GM12864 (cell line): ENCODE measurements at regions not wholly inside any gene's neighbourhood (a gene's known extent, or its start where the extent isn't known, plus 50 kb on each side); places are given as distances from the start of the nearest gene placed in this dataset.

Experiments used
- DNase-seq: peaks from one replicate; pipeline ENCODE4 v3.0.0-alpha.2; 2011; ENCODE audit warnings: low read depth
- H3K4me3 ChIP-seq: 2 replicates; pipeline ENCODE4 v1.5.1; 2011; ENCODE audit warnings: mild to moderate bottlenecking, low read depth, low read length, control low read depth
- CTCF ChIP-seq: IDR thresholded peaks from 2 replicates; pipeline ENCODE4 v1.5.1; 2011; ENCODE audit warnings: low read depth, mild to moderate bottlenecking, moderate library complexity, low read length, control low read depth, inconsistent platforms; ENCODE audit errors: missing control alignments

DNA sequence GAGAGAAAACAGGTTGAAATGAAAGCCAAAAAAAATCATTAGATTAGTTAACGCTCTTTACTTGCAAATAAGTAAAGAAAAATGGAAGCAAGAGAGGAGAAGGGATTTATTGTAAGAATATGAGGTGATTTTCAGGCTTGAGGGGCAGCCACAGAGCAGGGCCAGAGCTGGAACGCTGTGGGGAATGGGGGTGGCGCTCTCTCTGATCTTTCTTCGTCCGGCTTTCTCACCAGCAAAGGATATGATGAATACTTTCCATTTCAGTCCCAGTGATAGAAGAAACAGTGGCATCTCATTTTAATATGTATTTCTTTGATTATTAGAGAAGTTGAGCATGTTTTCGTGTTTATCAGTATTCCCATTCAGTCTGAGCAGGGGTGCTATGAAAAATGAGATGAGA, 112.2 kb downstream of the SKIDA1 start:
- no peak overlapping the region for H3K4me3 ChIP-seq
- TF ChIP-seq CTCF, result no peak
- no peak for DNase-seq

DNA sequence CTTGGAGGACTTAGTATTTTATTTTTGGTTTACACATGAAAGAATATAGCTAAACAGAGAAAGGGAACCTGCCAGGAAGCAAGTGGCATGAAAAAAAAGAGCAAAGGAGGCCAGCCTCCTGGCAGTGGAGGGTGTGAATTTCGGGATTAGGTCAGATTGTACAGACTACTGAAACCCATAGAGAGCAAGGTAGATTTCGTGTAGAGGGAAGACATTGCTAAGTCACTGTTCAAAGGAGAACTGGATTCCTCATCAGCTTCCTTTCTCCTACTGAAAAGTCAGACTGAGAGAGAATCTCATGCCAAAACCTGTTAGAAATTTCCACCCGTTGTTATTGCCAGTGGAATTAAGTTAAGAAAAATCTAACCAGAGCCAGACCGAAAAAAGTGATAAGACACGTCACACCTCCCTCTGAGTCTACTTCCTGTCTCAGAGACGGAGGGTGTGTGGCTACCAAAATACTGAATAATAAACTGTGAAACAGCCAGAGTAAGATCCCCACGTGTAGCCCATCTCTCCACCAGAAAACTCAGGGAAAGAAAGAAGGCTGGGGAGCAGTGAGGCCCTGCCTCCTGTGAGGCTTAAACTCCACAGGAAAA, 118.8 kb downstream of the SKIDA1 start:
- no peak overlapping the region for H3K4me3 ChIP-seq
- DNase-seq, result no peak
- TF ChIP-seq CTCF, result no peak

GRCh38 chr10:21405981-21406380, 119.5 kb downstream of the SKIDA1 start:
- DNase-seq, result no peak
- TF ChIP-seq CTCF, result no peak
- H3K4me3 ChIP-seq, result no peak overlapping the region

DNA sequence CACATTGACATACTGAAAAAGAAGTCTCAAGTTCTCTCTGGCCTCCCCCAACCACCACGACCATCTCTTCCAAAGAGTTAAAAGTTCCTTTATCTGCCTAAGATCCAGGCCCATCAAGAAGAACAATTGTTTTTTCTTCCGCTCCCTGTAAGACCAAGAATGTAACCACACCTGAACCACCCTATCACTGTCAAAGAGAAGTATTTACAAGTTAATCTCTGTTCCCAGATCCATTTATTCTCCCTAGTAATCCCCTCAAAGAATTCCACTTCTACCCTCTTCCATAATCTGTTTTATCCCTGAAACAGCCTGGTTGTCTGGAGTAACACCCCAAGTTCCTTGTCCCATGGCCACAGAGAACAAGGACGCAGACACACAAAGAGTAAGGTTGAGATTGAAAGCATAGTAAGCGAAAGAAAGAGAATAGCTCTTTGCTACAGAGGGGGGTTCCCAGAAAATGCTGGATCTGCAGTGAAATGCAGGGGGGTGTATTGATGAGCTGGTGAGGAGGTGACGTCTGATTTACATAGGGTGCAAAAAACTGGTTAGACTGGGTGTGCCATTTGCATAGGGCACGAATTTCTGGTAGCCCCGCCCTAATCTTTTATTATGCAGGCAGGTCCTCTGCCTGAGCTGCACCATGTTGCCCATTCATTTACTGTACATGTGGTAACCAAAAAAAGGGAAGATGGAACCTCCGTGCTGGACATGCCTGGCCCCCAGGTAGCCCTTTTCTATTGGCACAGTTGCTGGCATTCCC, 122.0 kb downstream of the SKIDA1 start:
- no peak for DNase-seq
- no peak overlapping the region for H3K4me3 ChIP-seq
- TF ChIP-seq CTCF, result no peak

DNA sequence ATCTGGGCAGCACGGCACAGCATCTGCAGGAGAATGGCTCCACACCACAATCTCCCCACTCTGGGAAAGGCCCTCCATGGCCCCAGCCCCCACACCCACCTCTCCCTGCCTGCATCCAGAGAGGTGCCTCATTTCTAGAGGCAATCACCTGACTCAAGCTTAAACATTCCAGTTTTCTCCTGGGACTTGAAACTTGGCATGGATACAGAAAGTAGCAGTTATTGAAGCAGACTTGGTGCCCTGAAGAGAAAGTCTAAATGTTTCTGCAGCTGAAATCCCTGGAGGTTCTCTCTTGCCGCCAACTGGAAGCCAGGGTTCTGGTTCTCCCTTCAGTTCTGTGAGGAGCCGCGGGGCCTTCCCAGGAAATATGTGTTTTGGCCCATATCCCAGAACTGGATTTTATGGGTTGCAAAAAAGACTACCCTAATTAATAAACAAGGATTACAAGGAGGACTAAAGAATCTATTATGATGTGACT, 122.8 kb downstream of the SKIDA1 start:
- no peak overlapping the region for H3K4me3 ChIP-seq
- no peak for TF ChIP-seq CTCF
- no peak for DNase-seq

DNA sequence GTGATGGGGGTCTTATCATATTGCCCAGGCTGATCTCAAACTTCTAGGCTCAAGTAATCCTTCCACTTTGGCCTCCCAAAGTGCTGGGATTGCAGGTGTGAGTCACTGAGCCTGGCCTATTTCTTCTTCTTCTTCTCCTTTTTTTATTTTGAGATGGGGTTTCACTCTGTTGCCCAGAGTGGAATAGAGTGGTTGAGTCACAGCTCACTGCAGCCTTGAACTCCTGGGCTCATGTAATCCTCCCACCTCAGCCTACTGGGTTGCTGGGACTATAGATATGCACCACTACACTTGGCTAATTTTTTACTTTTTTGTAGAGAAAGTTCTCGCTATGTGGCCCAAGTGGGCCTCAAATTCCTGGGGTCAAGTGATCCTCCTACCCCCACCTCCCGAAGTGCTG, 124.3 kb downstream of the SKIDA1 start:
- DNase-seq, result no peak
- no peak overlapping the region for H3K4me3 ChIP-seq
- TF ChIP-seq CTCF, result no peak
